ENCODE measurements at regions not wholly inside any gene's neighbourhood (a gene's known extent, or its start where the extent isn't known, plus 50 kb on each side); places are given as distances from the start of the nearest gene placed in this dataset.

- DNase-seq (ENCODE audit: low spot score), result no peak
These were observed 196.3 kb downstream of the SNX10 start for GRCh38 chr7:26487780-26488515.

GRCh38 chr7:26489391-26489790 is 197.7 kb downstream of the SNX10 start:
- no peak for DNase-seq (ENCODE audit: low spot score)

- DNase-seq (ENCODE audit: low spot score), result no peak
These were observed 198.4 kb downstream of the SNX10 start for GRCh38 chr7:26489906-26490639.

- no peak for DNase-seq (ENCODE audit: low spot score)
These were observed 199.3 kb downstream of the SNX10 start for GRCh38 chr7:26490640-26491624.

GRCh38 chr7:26492816-26493215 is 201.2 kb downstream of the SNX10 start:
- no peak for DNase-seq (ENCODE audit: low spot score)

GRCh38 chr7:26493737-26494428 is 202.2 kb downstream of the SNX10 start:
- no peak for DNase-seq (ENCODE audit: low spot score)

GRCh38 chr7:26495569-26495968 is 203.9 kb downstream of the SNX10 start:
- DNase-seq (ENCODE audit: low spot score), result no peak

- no peak for DNase-seq (ENCODE audit: low spot score)
These were observed 206.3 kb downstream of the SNX10 start for GRCh38 chr7:26497801-26498596.

GRCh38 chr7:26499315-26499897 is 207.7 kb downstream of the SNX10 start:
- DNase-seq (ENCODE audit: low spot score), result no peak

- peak; percentile 57 for DNase-seq (ENCODE audit: low spot score)
These were observed 209.2 kb downstream of the SNX10 start for GRCh38 chr7:26500749-26501352.

- DNase-seq (ENCODE audit: low spot score), result no peak
These were observed 212.9 kb downstream of the SNX10 start for GRCh38 chr7:26504411-26505120.

GRCh38 chr7:26506196-26506595 is 214.5 kb downstream of the SNX10 start:
- no peak for DNase-seq (ENCODE audit: low spot score)

GRCh38 chr7:26507108-26507987 is 215.7 kb downstream of the SNX10 start:
- DNase-seq (ENCODE audit: low spot score), result no peak

- no peak for DNase-seq (ENCODE audit: low spot score)
These were observed 216.8 kb downstream of the SNX10 start for GRCh38 chr7:26508481-26508880.

GRCh38 chr7:26508917-26509316 is 217.3 kb downstream of the SNX10 start:
- no peak for DNase-seq (ENCODE audit: low spot score)

GRCh38 chr7:26510231-26510957 is 218.7 kb downstream of the SNX10 start:
- no peak for DNase-seq (ENCODE audit: low spot score)

- no peak for DNase-seq (ENCODE audit: low spot score)
These were observed 220.2 kb downstream of the SNX10 start for GRCh38 chr7:26511866-26512265.

GRCh38 chr7:26512737-26513136 is 221.1 kb downstream of the SNX10 start:
- no peak for DNase-seq (ENCODE audit: low spot score)

Measured in AG08395 (cell line).